ENCODE measurements at regions not wholly inside any gene's neighbourhood (a gene's known extent, or its start where the extent isn't known, plus 50 kb on each side); places are given as distances from the start of the nearest gene placed in this dataset.

GRCh38 chr14:98612434-98613200 lies 659.4 kb downstream of the BCL11B start:
- no peak for DNase-seq

GRCh38 chr14:98614741-98615140 lies 657.3 kb downstream of the BCL11B start:
- DNase-seq: no peak

GRCh38 chr14:98622208-98623051 lies 649.6 kb downstream of the BCL11B start:
- DNase-seq: no peak

- DNase-seq: no peak
These were observed 648.1 kb downstream of the BCL11B start for GRCh38 chr14:98623788-98624415.

GRCh38 chr14:98633380-98633779 lies 638.6 kb downstream of the BCL11B start:
- DNase-seq: no peak

GRCh38 chr14:98634043-98634820 lies 637.8 kb downstream of the BCL11B start:
- DNase-seq: no peak

GRCh38 chr14:98638366-98638765 lies 633.6 kb downstream of the BCL11B start:
- no peak for DNase-seq

GRCh38 chr14:98647754-98648153 lies 624.2 kb downstream of the BCL11B start:
- no peak for DNase-seq

GRCh38 chr14:98651037-98651436 lies 621.0 kb downstream of the BCL11B start:
- DNase-seq: no peak

GRCh38 chr14:98665007-98665406 lies 607.0 kb downstream of the BCL11B start:
- DNase-seq: no peak

GRCh38 chr14:98666545-98666944 lies 605.5 kb downstream of the BCL11B start:
- no peak for DNase-seq

- no peak for DNase-seq
These were observed 590.0 kb downstream of the BCL11B start for GRCh38 chr14:98682033-98682432.

- DNase-seq: no peak
These were observed 589.3 kb downstream of the BCL11B start for GRCh38 chr14:98682726-98683125.

- DNase-seq: no peak
These were observed 587.5 kb downstream of the BCL11B start for GRCh38 chr14:98684468-98684867.

- no peak for DNase-seq
These were observed 586.3 kb downstream of the BCL11B start for GRCh38 chr14:98685725-98686124.

GRCh38 chr14:98688446-98688845 lies 583.6 kb downstream of the BCL11B start:
- no peak for DNase-seq

GRCh38 chr14:98689951-98690350 lies 582.0 kb downstream of the BCL11B start:
- DNase-seq: no peak

- DNase-seq: no peak
These were observed 579.2 kb downstream of the BCL11B start for GRCh38 chr14:98692832-98693231.

- DNase-seq: no peak
These were observed 577.5 kb downstream of the BCL11B start for GRCh38 chr14:98694541-98694940.

GRCh38 chr14:98695809-98696208 lies 576.2 kb downstream of the BCL11B start:
- no peak for DNase-seq

GRCh38 chr14:98698341-98698740 lies 573.7 kb downstream of the BCL11B start:
- DNase-seq: no peak

- no peak for DNase-seq
These were observed 571.2 kb downstream of the BCL11B start for GRCh38 chr14:98700748-98701147.

GRCh38 chr14:98701377-98701776 lies 570.6 kb downstream of the BCL11B start:
- no peak for DNase-seq

Data from NCI-H446 treated with DMSO at 0.1 percent for 48 hours (cell line).